ENCODE measurements at regions not wholly inside any gene's neighbourhood (a gene's known extent, or its start where the extent isn't known, plus 50 kb on each side); places are given as distances from the start of the nearest gene placed in this dataset.

DNA sequence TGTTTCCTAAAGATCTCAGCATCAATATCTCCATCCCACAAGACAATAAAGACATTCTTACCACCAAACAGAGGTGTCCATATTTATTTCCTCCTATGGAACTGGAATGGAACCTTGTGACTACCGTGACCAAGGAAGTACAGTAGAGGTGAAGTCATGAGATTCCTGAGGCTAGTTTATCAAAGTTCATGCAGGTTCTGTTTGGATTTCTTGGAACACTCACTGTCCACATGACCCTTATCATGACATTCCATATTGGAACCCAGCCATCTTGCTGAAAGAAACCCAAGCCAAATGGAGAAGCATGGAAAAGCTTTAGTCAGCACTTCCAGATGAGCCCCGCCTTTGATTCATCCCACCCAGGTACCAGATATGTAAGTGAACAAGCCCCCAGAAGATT, 516.0 kb upstream of the POU3F3 start:
- intact Hi-C loops (cut with micrococcal nuclease): no loop called here
- H3K9me3 Mint-ChIP-seq: no peaks in the 10 kb centered on the region
- POLR2A ChIA-PET: no interaction called here

DNA sequence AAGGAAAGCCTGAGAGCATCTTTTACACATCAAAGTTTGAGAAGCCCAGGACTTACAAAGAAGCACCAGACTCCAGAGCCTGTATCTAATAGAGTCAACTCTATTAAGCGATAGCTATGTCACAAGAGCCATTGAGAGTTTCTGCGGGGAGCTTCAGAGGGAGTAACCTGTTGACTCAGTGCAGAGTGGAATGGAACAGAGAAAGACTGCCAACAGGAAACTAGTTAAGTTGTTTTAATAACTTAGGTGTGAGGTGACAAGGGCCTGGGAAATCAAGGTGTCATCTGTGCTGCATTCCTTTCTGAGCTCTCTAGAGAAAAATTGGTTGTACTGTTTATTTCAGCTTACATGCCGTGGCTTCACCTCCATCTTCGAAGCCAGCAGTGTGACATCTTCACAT, 513.8 kb upstream of the POU3F3 start:
- POLR2A ChIA-PET: no interaction called here
- ATAC-seq (ENCODE audit: low read depth) (no peak), DNase-seq (no peak)
- H3K27me3 Mint-ChIP-seq: peaks cover 2% of the 10 kb centered on the region
- intact Hi-C loops (cut with micrococcal nuclease): no loop called here
- no peaks in the 10 kb centered on the region for H3K9me3 Mint-ChIP-seq
- TF ChIP-seq, protein P1, sequence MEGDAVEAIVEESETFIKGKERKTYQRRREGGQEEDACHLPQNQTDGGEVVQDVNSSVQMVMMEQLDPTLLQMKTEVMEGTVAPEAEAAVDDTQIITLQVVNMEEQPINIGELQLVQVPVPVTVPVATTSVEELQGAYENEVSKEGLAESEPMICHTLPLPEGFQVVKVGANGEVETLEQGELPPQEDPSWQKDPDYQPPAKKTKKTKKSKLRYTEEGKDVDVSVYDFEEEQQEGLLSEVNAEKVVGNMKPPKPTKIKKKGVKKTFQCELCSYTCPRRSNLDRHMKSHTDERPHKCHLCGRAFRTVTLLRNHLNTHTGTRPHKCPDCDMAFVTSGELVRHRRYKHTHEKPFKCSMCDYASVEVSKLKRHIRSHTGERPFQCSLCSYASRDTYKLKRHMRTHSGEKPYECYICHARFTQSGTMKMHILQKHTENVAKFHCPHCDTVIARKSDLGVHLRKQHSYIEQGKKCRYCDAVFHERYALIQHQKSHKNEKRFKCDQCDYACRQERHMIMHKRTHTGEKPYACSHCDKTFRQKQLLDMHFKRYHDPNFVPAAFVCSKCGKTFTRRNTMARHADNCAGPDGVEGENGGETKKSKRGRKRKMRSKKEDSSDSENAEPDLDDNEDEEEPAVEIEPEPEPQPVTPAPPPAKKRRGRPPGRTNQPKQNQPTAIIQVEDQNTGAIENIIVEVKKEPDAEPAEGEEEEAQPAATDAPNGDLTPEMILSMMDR (IDR thresholded peaks at IDR 0.05): no peak
- H3K4me3 Mint-ChIP-seq: no peak overlapping the region
- CTCF ChIA-PET: no interaction called here
- no peaks in the 10 kb centered on the region for H3K36me3 Mint-ChIP-seq (ENCODE audit: low read depth)
- H3K27ac Mint-ChIP-seq: no peak overlapping the region
- no peaks in the 10 kb centered on the region for H3K4me1 Mint-ChIP-seq

More for the DNA sequence above, 516.0 kb upstream of the POU3F3 start:
- DNase-seq: no peak
- no peak for ATAC-seq (ENCODE audit: low read depth)
- CTCF ChIA-PET: no interaction called here
- Mint-ChIP-seq H3K4me3 (no peak overlapping the region), H3K27me3 (no peaks in the 10 kb centered on the region), H3K4me1 (no peaks in the 10 kb centered on the region), H3K36me3 (ENCODE audit: low read depth) (no peaks in the 10 kb centered on the region), H3K27ac (no peak overlapping the region)
- TF ChIP-seq, protein P1 (IDR thresholded peaks at IDR 0.05): no peak

DNA sequence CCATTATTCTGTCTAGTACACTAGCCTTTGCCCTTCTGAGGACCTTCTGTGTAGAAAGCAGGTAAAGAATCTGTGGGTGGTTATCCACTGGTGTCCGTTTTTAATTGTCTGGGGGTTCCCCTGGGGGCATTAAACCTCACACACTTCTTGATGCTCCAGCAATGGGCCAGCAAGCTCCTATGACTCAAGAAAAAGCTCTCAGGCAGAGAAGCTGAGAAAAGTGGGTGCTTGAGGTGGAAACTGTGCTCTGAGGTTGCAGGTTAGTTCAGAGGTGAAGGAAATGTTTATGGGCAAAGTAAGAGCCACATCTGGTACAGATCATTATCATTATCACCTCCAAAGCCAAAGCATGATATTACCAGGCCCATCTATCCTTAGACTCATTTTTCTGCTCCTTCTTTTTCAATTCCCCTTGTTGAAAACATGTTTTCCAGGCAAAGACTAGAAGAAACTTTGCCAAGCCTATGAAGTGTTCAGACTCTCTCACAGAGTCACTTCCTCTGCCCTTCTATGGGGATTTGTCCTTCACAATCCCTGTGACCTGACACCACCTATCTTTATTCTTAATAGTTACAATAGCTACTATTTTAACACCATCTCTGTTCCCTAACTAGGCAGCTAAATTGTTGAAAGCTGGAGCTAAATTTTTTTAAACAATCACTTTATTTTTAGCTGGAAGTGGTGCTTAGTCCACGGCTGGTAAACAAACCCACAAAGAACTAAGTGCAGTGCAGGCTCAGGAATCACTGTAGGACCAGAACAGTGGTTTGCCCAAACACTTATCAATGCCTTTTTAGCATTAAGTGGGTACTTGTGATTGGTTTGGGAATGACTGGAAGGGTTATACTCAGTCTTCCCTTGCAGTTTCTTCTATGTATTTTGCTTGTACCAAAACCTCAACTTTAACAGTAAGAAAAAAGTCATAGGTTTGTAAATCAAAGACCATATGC, 512.8 kb upstream of the POU3F3 start:
- Mint-ChIP-seq H3K4me1 (no peaks in the 10 kb centered on the region), H3K36me3 (ENCODE audit: low read depth) (no peaks in the 10 kb centered on the region), H3K27me3 (peaks cover 2% of the 10 kb centered on the region), H3K4me3 (no peak overlapping the region), H3K27ac (no peak overlapping the region), H3K9me3 (no peaks in the 10 kb centered on the region)
- TF ChIP-seq, protein P1 (IDR thresholded peaks at IDR 0.05): no peak
- intact Hi-C loops (cut with micrococcal nuclease): no loop called here
- no peak for ATAC-seq (ENCODE audit: low read depth)
- POLR2A ChIA-PET: no interaction called here
- CTCF ChIA-PET: no interaction called here
- DNase-seq: no peak

DNA sequence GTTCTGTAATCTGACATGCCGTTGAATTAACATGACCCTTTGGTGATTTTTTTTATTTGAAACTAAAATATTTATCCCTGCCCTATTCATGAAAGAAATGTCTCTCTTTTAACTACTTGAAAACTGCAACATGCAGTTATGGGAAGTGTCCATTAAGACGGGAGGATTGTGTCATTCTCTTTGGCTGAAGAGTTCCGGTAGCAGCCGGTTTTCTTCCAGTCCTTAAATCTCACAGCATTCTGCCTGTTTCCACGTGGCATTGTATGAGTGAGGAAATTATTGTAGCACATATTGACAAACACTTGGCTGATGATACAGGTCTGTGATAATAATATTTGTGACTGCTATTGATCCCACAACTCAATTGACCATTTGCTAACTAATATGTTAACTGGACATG, 509.6 kb upstream of the POU3F3 start:
- Mint-ChIP-seq H3K27me3 (peaks cover 2% of the 10 kb centered on the region), H3K36me3 (ENCODE audit: low read depth) (no peaks in the 10 kb centered on the region), H3K4me1 (no peaks in the 10 kb centered on the region), H3K27ac (no peak overlapping the region), H3K9me3 (no peaks in the 10 kb centered on the region), H3K4me3 (no peak overlapping the region)
- TF ChIP-seq, protein P1 (IDR thresholded peaks at IDR 0.05): no peak
- no peak for DNase-seq
- ChIA-PET CTCF (no interaction called here), POLR2A (no interaction called here)
- no peak for ATAC-seq (ENCODE audit: low read depth)
- intact Hi-C loops (cut with micrococcal nuclease): no loop called here

DNA sequence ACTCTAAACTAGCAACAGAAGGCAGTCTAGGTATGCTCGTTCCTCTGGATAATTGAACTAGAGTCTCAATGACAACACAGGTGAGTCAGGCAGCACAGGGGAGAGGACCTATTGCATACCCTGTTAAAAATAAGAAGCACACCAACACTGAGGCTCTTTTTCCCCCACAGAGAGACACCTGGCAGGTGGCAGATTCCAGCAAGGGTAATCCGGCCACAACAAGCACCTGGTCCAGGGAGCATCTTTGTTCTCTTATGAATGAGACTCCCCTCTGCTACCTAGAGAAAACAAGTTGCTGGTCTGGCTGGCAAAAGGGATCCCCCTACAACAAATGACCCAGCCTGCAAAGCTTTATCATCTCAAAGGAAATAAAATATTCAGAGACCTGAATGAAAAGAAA, 508.9 kb upstream of the POU3F3 start:
- Mint-ChIP-seq H3K27me3 (peaks cover 2% of the 10 kb centered on the region), H3K9me3 (no peaks in the 10 kb centered on the region), H3K4me1 (no peaks in the 10 kb centered on the region), H3K4me3 (no peak overlapping the region), H3K36me3 (ENCODE audit: low read depth) (no peaks in the 10 kb centered on the region), H3K27ac (no peak overlapping the region)
- TF ChIP-seq, protein P1 (IDR thresholded peaks at IDR 0.05): no peak
- DNase-seq (no peak), ATAC-seq (ENCODE audit: low read depth) (no peak)
- POLR2A ChIA-PET: no interaction called here
- CTCF ChIA-PET: no interaction called here
- intact Hi-C loops (cut with micrococcal nuclease): no loop called here
